22Rv1 (cell line): ENCODE measurements at regions not wholly inside any gene's neighbourhood (a gene's known extent, or its start where the extent isn't known, plus 50 kb on each side); places are given as distances from the start of the nearest gene placed in this dataset.

Experiments
- H3K27ac ChIP-seq: fragments of 450-650 bp; 2 replicates; pipeline ENCODE4 v1.5.1; 2017
- CTCF ChIP-seq: fragments of 450-650 bp; IDR thresholded peaks from 2 replicates; pipeline ENCODE4 v1.5.1; 2017; ENCODE audit warnings: mild to moderate bottlenecking
- ZFX ChIP-seq: fragments of 450-650 bp; IDR thresholded peaks from 2 replicates; pipeline ENCODE4 v1.6.1; 2017; ENCODE audit warnings: antibody characterized with exemption, borderline replicate concordance

- TF ChIP-seq CTCF (no peak), ZFX (no peak)
- no peak overlapping the region for H3K27ac ChIP-seq
Measured at GRCh38 chr6:14359438-14359837, 241.9 kb downstream of the CD83 start.

- no peak for TF ChIP-seq ZFX
- TF ChIP-seq CTCF: no peak
- H3K27ac ChIP-seq: no peak overlapping the region
Measured at GRCh38 chr6:14360565-14360964, 243.0 kb downstream of the CD83 start.

GRCh38 chr6:14361297-14361696 is 243.7 kb downstream of the CD83 start:
- no peak overlapping the region for H3K27ac ChIP-seq
- TF ChIP-seq CTCF (no peak), ZFX (no peak)

- no peak overlapping the region for H3K27ac ChIP-seq
Measured at GRCh38 chr6:14361956-14362587, 244.5 kb downstream of the CD83 start.

GRCh38 chr6:14364370-14364769 is 246.8 kb downstream of the CD83 start:
- no peak overlapping the region for H3K27ac ChIP-seq
- no peak for TF ChIP-seq ZFX
- TF ChIP-seq CTCF: no peak

More at GRCh38 chr6:14361956-14362587, 244.5 kb downstream of the CD83 start:
- no peak for TF ChIP-seq CTCF
- TF ChIP-seq ZFX: no peak

GRCh38 chr6:14365393-14365792 is 247.8 kb downstream of the CD83 start:
- no peak for TF ChIP-seq ZFX
- no peak for TF ChIP-seq CTCF
- H3K27ac ChIP-seq: no peak overlapping the region

GRCh38 chr6:14366315-14366714 is 248.7 kb downstream of the CD83 start:
- no peak overlapping the region for H3K27ac ChIP-seq
- TF ChIP-seq CTCF: no peak
- no peak for TF ChIP-seq ZFX
